Vagina (tissue), 2 donors: ENCODE measurements at regions not wholly inside any gene's neighbourhood (a gene's known extent, or its start where the extent isn't known, plus 50 kb on each side); places are given as distances from the start of the nearest gene placed in this dataset.

Source experiments
- CTCF ChIP-seq, 3 experiments: fragments of 450-650 bp in 2 of 3; fragments of 200-600 bp in 1 of 3; sonication (generic) in 1 of 3; IDR thresholded peaks; one replicate each; pipeline ENCODE4 v1.5.1; 2017 to 2019; ENCODE audit warnings: antibody characterized with exemption in 3 of 3, mild to moderate bottlenecking in 2 of 3, moderate library complexity in 2 of 3
- POLR2A ChIP-seq, 2 donors: fragments of 450-650 bp; IDR thresholded peaks; one replicate each; pipeline ENCODE4 v1.6.1; 2017; ENCODE audit warnings: antibody characterized with exemption in 2 of 2, mild to moderate bottlenecking in 2 of 2, moderate library complexity in 2 of 2

GRCh38 chr7:138188290-138188858, 112.1 kb downstream of the AKR1D1 start:
- no peak for TF ChIP-seq CTCF (IDR thresholded peaks at IDR 0.05)
- no peak for TF ChIP-seq POLR2A (IDR thresholded peaks at IDR 0.05)
